Sigmoid colon (tissue), 6 donors: ENCODE measurements at regions not wholly inside any gene's neighbourhood (a gene's known extent, or its start where the extent isn't known, plus 50 kb on each side); places are given as distances from the start of the nearest gene placed in this dataset.

Source experiments
- DNase-seq: peaks from one replicate; pipeline ENCODE4 v3.0.0-alpha.2; 2019
- H3K27ac ChIP-seq, 4 donors: fragments of 200-600 bp; sonication (generic); one replicate each; pipeline ENCODE4 v1.5.1; 2016 to 2019; ENCODE audit warnings: mild to moderate bottlenecking in 1 of 4
- H3K27me3 ChIP-seq, 3 donors: fragments of 200-600 bp; sonication (generic); one replicate each; pipeline ENCODE4 v1.5.1; 2019; ENCODE audit warnings: mild to moderate bottlenecking in 1 of 3
- H3K36me3 ChIP-seq, 4 donors: fragments of 200-600 bp; sonication (generic); one replicate each; pipeline ENCODE4 v1.5.1; 2016 to 2019
- H3K4me1 ChIP-seq, 4 donors: fragments of 200-600 bp; sonication (generic); one replicate each; pipeline ENCODE4 v1.5.1; 2017 to 2019
- H3K4me3 ChIP-seq, 4 donors: fragments of 200-600 bp; sonication (generic); one replicate each; pipeline ENCODE4 v1.5.1; 2017 to 2019; ENCODE audit warnings: mild to moderate bottlenecking in 2 of 4, moderate library complexity in 1 of 4
- H3K9me3 ChIP-seq, 4 donors: fragments of 200-600 bp in 3 of 4; sonication (generic) in 3 of 4; one replicate each; pipeline versions ENCODE4 v1.5.1 to v1.6.1; 2013 to 2019
- CTCF ChIP-seq, 4 experiments: fragments of 450-650 bp in 3 of 4; fragments of 200-600 bp in 1 of 4; IDR thresholded peaks; one replicate each; pipeline ENCODE4 v1.5.1; 2016 to 2019; ENCODE audit warnings: antibody characterized with exemption in 4 of 4, mild to moderate bottlenecking in 3 of 4, moderate library complexity in 2 of 4
- EP300 ChIP-seq, 4 donors: sonication (generic); formaldehyde crosslinking; IDR thresholded peaks; one replicate each; pipeline ENCODE4 v1.6.1; 2017; ENCODE audit warnings: antibody characterized with exemption in 4 of 4
- POLR2A ChIP-seq, 2 donors: fragments of 450-650 bp; IDR thresholded peaks; one replicate each; pipeline ENCODE4 v1.6.1; 2016; ENCODE audit warnings: antibody characterized with exemption in 2 of 2, mild to moderate bottlenecking in 2 of 2, moderate library complexity in 2 of 2
- POLR2AphosphoS5 ChIP-seq, 4 donors: sonication (generic); formaldehyde crosslinking; IDR thresholded peaks; one replicate each; pipeline ENCODE4 v1.6.1; 2017; ENCODE audit warnings: antibody characterized with exemption in 4 of 4
- WGBS, 2 donors: extraction: QIAGEN DNeasy Blood & Tissue Kit; methylation state at CpG; one replicate each; pipeline ENCODE4 v1.1.7; 2013; 5-methylcytosine and 5-hydroxymethylcytosine counted together
- intact Hi-C: fragments of 100-400 bp; cut with DNase I; formaldehyde crosslinking; loops from one replicate; pipeline ENCODE4 v1.15.1; 2023
- donor health status: healthy with polysubstance abuse.
- donor health status: healthy.

- 79 to 84% methylated on average over 2 of the region's 2 CpGs for WGBS, 2 donors
- TF ChIP-seq EP300 (IDR thresholded peaks at IDR 0.05), result no peak
- no peak for TF ChIP-seq POLR2A (IDR thresholded peaks at IDR 0.05)
- no peak for TF ChIP-seq POLR2AphosphoS5 (IDR thresholded peaks at IDR 0.05)
- no peak for TF ChIP-seq CTCF (IDR thresholded peaks at IDR 0.05)
- no peaks in the 10 kb centered on the region for H3K36me3 ChIP-seq
- H3K9me3 ChIP-seq, result peaks cover 0 to 4% (median 1%) of the 10 kb centered on the region in 4 donors
- H3K4me1 ChIP-seq, result no peaks in the 10 kb centered on the region
- H3K4me3 ChIP-seq, result no peak overlapping the region
- no peak for DNase-seq
- intact Hi-C loops, result no loop called here
- no peak overlapping the region for H3K27ac ChIP-seq
- H3K27me3 ChIP-seq, result peaks cover 0 to 3% (median 0%) of the 10 kb centered on the region in 3 donors
Measured at GRCh38 chr20:61048302-61048701, 203.8 kb upstream of the CDH4 start.

DNA sequence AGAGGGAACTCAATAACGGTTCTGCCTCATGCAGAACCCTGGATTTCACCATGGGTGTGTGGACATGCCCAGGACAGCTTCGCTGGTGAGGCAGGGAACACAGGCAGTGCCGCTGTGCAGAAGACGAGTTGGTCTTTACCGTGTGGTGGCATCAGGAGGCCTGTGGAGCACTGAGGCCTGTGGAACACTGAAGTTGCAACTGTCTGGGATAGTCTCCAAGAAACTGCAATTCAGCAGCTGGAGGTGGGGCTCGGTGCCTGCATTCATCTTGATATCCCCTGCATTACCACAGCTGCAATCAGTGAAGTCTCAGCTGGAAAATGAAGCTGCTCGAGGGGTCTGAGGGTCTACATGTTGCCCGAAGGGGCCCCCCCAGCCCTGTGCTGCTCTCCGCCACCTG lies 202.4 kb upstream of the CDH4 start:
- DNase-seq, result peak; percentile 32
- peaks cover 0 to 4% (median 1%) of the 10 kb centered on the region in 4 donors for H3K9me3 ChIP-seq
- no peak for TF ChIP-seq EP300 (IDR thresholded peaks at IDR 0.05)
- no peak for TF ChIP-seq POLR2AphosphoS5 (IDR thresholded peaks at IDR 0.05)
- no peak for TF ChIP-seq POLR2A (IDR thresholded peaks at IDR 0.05)
- TF ChIP-seq CTCF (IDR thresholded peaks at IDR 0.05), result no peak
- no peak overlapping the region for H3K27ac ChIP-seq
- H3K27me3 ChIP-seq, result peaks cover 0 to under 1% (median 0%) of the 10 kb centered on the region in 3 donors
- intact Hi-C loops, result no loop called here
- 72 to 80% methylated on average over 9 of the region's 9 CpGs for WGBS, 2 donors
- H3K4me3 ChIP-seq, result no peak overlapping the region
- no peaks in the 10 kb centered on the region for H3K36me3 ChIP-seq
- H3K4me1 ChIP-seq, result no peaks in the 10 kb centered on the region

- Histone ChIP-seq H3K9me3 (peaks cover 0 to 4% (median 1%) of the 10 kb centered on the region in 4 donors), H3K4me3 (no peak overlapping the region), H3K36me3 (no peaks in the 10 kb centered on the region), H3K27me3 (no peaks in the 10 kb centered on the region), H3K4me1 (no peaks in the 10 kb centered on the region), H3K27ac (no peak overlapping the region)
- WGBS, 2 donors, result 72 to 73% methylated on average over 8 of the region's 8 CpGs
- no peak for TF ChIP-seq POLR2A (IDR thresholded peaks at IDR 0.05)
- TF ChIP-seq POLR2AphosphoS5 (IDR thresholded peaks at IDR 0.05), result no peak
- TF ChIP-seq CTCF (IDR thresholded peaks at IDR 0.05), result no peak
- TF ChIP-seq EP300 (IDR thresholded peaks at IDR 0.05), result no peak
- DNase-seq, result peak; percentile 33
- intact Hi-C loops, result no loop called here
Measured at GRCh38 chr20:61050336-61050890, 201.6 kb upstream of the CDH4 start.

DNA sequence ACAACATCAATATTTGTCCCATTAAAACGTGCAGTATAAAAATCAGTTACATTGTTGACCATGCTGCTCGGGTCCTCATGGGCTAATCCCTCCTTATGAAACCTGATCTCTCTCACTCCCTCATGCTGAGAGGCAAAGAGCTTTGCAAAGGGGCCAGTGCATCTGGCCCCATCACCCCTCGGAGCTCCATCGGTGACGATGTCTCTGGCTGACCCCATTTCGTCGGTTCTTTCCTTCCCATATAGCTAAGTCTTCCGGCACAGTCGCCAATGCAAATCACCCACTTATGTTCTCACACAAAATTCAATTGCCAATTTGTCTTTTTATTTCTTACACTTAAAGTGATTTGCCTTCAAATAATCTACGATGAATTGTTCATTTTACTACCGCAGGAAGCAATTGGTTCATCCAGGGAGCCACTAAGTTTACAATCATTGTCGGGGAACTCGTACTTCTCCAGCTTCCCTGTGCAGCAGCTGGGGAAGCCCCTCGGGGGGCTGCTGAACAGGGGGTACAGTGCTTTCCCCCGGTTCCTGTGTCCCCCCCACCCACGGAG lies 199.8 kb upstream of the CDH4 start:
- Histone ChIP-seq H3K36me3 (no peaks in the 10 kb centered on the region), H3K27ac (no peak overlapping the region), H3K4me1 (no peaks in the 10 kb centered on the region), H3K27me3 (peaks cover 0 to 5% (median 0%) of the 10 kb centered on the region in 3 donors), H3K4me3 (no peak overlapping the region), H3K9me3 (peaks cover 0 to 4% (median 1%) of the 10 kb centered on the region in 4 donors)
- peak; percentile 43 for DNase-seq
- intact Hi-C loops, result no loop called here
- WGBS, 2 donors, result 69 to 74% methylated on average over 16 of the region's 16 CpGs
- no peak for TF ChIP-seq EP300 (IDR thresholded peaks at IDR 0.05)
- TF ChIP-seq CTCF (IDR thresholded peaks at IDR 0.05), result no peak
- no peak for TF ChIP-seq POLR2AphosphoS5 (IDR thresholded peaks at IDR 0.05)
- TF ChIP-seq POLR2A (IDR thresholded peaks at IDR 0.05), result no peak
